ENCODE measurements at regions not wholly inside any gene's neighbourhood (a gene's known extent, or its start where the extent isn't known, plus 50 kb on each side); places are given as distances from the start of the nearest gene placed in this dataset.

DNA sequence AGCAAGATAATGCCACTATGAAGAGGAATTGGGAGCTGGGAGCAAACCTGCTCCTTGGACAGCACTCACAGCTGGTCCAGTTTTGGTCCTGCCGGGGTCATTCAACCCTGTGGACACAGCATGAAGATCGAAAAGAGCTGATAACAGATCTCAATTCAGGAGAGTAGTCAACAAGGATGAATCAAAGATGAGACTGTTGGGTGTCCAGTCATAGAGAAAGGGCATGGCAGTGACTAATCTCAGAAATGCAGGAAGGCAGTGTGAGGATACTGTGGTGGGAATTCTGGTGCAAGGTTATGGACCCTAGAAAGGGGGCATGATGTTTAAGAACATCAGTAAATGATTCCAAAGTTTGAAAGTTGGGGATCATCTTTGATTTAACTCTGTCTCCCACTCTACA lies 261.4 kb upstream of the ZP4 start:
- no peak for TF ChIP-seq POLR2A (IDR thresholded peaks at IDR 0.05; ENCODE audit: low read depth, low read length)
- no peak for TF ChIP-seq POLR2AphosphoS5 (IDR thresholded peaks at IDR 0.05; ENCODE audit: low read depth, low read length)
- TF ChIP-seq SPI1 (IDR thresholded peaks at IDR 0.05; ENCODE audit: low read depth, low read length) = no peak

Measured in GM12891 (cell line).